ENCODE measurements at regions not wholly inside any gene's neighbourhood (a gene's known extent, or its start where the extent isn't known, plus 50 kb on each side); places are given as distances from the start of the nearest gene placed in this dataset.

DNA sequence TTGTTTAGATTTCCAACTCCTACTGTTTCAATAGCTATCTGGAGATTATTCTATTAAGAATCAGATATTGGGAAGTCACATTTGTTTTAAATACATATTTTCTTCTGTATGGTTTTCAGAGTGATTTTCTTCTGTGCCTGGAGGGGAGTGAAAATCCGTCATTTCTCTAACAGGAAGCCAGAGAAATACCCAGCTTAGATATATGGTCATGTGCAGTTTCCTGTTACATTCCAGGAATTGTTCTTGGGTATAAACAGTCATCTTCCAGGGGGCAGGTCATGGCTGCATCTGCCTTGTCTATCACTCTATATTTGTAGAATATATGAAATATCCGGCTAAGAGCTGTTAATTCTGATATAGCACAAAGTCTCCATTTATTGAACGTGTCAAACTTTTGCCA, 77.5 kb upstream of the MIR17HG start:
- no peak for DNase-seq (ENCODE audit: low read depth in 2 of 2)

DNA sequence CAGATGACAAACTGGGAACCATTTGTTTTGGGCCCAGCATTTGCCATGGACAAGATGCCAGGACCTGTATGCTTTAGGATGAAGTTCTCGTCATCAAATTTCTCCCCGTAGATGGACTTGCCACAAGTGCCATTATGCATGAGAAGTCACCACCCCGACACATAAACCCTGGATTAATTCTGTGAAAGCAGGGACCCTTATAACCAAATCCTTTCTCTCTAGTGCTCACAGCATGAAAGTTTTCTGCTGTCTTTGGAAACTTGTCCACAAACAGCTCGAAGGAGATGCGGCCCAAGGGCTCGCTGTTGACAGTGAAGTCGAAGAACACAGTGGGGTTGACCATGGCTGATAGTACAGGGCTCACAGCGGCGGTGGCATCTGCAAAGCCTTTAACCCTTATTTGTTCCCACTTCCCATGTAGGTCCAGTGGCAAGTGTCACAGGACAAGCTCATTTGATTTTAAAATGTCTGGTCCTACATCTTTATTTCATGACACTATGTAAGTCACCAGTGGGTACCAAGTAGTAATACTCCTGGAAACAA, 75.2 kb upstream of the MIR17HG start:
- no peak for DNase-seq (ENCODE audit: low read depth in 2 of 2)

DNA sequence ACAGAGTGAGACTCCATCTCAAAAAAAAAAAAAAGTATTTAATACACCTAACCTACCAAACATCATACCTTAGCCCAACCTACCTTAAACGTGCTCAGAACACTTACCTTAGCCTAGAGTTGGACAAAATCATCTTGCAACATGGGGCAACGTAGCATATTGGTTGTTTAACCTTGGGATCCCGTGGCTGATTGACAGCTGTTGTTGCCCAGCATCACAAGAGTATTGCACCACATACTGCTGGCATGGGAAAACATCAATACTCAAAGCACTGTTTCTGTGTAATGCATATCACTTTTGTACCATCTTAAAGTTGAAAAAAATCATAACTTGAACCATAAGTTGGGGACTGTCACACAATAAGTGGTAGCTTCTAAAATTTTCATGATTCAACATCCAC, 73.8 kb upstream of the MIR17HG start:
- DNase-seq (ENCODE audit: low read depth in 2 of 2) = no peak

DNA sequence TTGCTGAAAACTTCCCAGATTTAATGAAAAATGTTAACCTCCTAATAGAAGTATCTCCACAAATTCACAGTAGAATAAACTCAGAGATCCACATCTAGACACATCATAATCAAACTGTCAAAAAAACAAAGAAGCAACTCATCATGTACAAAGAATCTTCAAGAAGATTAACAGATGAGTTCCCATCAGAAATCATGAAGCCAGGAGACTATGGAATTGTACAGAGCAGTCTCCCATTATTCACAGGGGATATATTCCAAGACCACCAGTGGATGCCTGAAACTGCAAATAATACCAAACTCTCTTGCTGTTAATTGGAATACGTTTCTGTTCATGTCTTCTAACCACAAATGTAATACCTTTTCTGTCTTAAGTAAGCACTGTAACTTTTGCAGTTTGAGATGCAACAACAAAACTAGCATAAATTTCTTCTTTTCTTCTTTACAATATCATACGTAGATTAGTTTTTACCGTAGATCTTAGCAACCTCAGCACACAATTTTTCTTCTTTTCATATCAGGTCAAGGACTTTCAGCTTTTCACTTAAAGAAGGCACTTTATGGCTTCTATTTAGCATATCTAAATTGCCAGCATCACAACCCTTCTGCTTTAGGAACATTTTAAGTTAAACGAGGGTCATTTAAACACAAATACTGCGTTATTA, 70.3 kb upstream of the MIR17HG start:
- DNase-seq (ENCODE audit: low read depth in 2 of 2) = no peak

DNA sequence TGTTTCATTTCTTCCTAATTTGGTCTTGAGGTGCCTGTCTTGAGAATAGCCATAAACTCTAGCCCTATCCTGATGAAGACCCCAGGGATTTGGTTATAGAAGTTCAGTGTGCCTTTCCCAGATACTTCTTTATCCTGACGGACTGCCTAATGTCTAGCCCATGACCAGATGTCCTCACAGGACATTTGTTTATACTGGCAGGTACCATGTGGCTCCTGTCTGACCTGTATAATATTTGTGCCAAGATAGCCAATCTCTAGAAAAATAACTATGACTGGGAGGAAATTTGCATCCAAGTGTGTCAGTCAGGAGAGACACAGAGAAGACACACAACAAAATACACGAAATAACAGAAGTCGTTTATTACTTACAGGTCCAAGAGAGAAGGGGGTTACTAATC, 69.2 kb upstream of the MIR17HG start:
- DNase-seq (ENCODE audit: low read depth in 2 of 2) = no peak

DNA sequence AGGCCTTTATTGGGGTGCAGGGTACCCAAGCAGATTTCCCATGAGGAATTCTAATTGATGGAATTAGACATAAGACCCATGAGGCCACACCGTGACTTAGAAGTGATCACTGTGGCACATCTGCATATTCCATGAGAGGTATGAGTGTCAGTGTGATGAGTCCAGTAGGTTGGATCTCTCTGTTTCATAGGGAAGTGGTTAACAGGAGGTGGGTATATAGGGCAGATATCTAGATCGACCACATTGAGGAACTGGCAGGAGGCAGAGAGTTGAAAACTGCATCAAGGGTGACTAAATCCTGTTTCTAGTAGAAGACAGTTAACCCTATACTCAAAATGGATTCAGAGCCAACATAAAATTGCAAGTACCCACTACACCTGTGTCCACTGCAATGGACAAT, 68.6 kb upstream of the MIR17HG start:
- no peak for DNase-seq (ENCODE audit: low read depth in 2 of 2)

DNA sequence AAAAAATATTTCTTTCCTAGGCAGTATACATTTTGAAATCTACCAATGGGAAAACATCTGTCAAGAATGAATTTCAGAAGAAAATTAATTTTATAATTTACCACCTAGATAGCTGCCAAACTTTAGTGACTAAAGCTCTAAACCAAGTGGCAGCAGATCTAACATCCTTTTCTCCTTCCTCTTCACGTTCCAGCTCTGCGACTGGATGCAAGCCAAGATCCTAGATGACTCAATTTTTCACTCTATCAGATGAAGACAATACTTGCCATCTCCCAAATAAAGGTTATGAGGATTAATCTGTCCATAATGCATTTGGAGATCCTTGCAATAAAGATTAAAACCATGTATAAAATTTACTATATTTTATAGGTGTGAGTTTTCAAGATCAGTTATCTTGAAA, 66.7 kb upstream of the MIR17HG start:
- DNase-seq (ENCODE audit: low read depth in 2 of 2) = no peak

DNA sequence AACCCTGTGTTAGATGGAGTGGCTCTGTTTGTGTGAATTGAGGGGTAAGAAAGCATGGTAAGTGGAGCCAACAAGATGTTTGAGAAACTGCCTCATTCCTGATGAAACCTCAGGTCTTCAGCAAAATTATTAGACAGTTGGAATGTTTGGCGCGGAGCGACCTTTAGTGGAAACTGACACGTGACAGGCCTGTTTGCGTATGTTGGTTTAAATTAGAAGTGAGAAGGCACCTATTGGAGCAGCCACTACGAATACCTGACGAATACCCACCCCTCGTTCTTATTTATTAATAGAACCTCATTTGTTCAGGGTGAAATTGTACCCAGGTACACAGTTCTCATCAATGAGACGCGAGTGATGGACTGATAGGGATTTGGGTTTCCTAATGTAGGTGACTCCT, 63.2 kb upstream of the MIR17HG start:
- DNase-seq (ENCODE audit: low read depth in 2 of 2) = no peak

DNA sequence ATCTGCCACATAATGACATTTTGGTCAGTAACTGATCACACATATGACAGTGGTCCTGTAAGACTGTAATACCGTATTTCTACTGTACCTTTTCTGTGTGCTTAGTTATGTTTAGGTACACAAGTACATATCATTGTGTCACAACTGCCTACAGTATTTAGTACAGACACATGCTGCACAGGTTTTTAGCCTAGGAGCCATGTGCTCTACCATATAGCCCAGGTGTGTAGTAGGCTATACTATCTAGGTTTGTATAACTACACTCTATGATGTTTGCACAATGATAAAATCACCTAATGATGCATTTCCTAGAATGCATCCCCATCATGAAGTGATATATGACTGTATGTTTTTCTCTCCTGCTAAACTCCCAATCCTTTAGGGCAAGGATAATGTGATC, 61.2 kb upstream of the MIR17HG start:
- DNase-seq (ENCODE audit: low read depth in 2 of 2) = no peak

DNA sequence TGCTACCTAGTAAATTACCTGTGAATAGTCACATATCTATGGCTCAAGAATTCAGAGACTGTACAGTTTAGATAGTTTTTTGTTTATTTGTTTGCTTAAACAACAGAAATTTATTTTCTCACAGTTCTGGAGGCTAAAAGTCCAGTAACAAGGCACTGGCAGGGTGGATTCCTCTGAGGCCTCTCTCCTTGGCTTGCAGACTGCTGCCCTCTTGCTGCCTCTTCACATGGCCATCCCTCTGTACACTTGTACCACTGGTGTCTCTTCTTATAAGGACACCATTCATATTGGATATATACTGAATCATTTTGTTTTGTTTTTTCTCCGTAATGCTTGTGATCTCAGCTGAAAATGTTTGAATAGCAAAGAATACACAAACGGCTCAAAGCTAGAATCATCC, 56.4 kb upstream of the MIR17HG start:
- no peak for DNase-seq (ENCODE audit: low read depth in 2 of 2)

DNA sequence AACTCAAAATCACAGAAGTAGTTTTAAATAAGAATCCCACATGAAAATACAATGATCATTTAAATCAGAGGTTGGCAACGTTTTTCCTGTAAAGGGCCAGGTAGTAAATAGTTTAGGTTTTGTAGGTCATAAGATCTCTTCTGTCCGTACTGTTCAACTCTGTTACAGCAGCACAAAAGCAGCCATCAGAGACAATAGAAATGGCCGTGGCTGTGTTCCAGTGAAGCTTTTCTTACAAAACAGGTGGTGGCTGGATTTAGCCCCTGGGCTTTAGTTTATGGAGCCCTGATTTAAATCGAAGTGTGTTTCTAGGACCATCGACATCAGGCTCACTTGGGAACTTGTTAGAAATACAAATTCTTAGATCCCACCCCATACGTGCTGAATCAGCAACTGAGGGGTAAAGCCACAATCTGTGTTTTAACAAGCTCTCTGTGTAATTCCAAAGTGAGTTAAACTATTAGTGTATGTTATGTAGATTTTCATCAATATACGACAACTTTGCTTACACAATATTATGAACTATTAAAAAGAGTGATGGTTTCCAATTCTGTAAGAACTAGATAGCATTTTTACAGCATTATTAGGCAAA, 54.8 kb upstream of the MIR17HG start:
- no peak for DNase-seq (ENCODE audit: low read depth in 2 of 2)

DNA sequence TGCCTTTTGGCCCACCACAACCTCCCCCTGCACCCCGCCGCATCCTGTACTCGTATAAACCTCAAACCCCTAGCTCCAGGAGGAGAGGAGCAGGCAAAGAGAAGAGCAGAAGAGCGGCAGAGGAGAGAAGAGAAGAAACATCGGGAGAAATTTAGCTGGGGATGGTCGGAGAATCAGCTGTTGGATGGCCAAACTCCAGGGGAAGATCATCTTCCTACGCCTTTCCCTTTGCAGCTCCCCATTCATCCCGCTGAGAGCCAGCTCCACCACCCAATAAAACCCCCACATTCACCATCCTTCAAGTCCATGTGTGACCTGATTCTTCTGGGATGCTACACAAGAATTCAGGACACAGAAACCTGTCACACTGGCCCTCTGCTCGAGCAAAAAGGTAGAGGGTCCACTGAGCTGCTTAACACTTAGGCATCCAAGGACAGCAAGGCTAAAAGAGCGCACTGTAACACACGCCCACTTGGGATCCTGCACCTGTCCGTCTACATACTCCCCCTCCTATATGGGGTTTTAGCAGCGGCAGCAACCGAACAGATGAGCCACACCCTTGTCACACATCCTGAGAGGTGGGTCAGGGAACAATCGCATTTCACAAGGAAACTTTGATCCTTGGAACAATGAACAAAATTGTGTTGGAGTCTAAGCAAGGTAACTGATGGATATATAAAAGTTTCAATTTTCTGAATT, 51.6 kb upstream of the MIR17HG start:
- no peak for DNase-seq (ENCODE audit: low read depth in 2 of 2)

DNA sequence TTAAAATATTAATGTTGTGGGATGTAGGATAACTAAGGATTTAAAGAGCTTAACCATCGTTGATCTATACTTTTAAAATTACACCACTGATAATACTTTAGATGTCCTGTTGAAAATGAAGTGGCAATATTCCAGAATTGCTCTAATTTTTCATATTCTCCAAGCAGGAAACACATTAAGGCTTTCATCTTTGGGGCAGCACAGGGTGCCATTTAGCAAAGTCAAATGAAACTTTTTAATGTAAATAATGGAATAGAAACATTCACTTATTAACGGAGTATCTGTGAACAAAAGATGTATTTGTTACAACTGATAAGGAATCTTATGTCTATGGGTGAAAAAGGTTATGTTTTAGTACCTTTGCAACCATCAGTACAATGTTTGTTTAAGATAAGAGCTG, 50.0 kb upstream of the MIR17HG start:
- DNase-seq (ENCODE audit: low read depth in 2 of 2) = no peak

Measured in stimulated activated CD4-positive, alpha-beta T cell treated with anti-CD3 and anti-CD28 coated beads, Interleukin-1b, Interleukin-23, amount 100 ng/mL, for 4 hours (primary cell).